HG03280 (cell line): ENCODE measurements at regions not wholly inside any gene's neighbourhood (a gene's known extent, or its start where the extent isn't known, plus 50 kb on each side); places are given as distances from the start of the nearest gene placed in this dataset.

Source experiments
- ATAC-seq: cut with Tn5 transposase; IDR thresholded peaks from one replicate; pipeline ENCODE4 v1.9.1; 2021; ENCODE audit warnings: mild to moderate bottlenecking, moderate library complexity; ENCODE audit not compliant: unreplicated experiment

GRCh38 chr2:3001615-3002560, 375.7 kb downstream of the EIPR1 start:
- ATAC-seq, result peak; percentile 50

GRCh38 chr2:3000968-3001367, 376.6 kb downstream of the EIPR1 start:
- ATAC-seq, result no peak

DNA sequence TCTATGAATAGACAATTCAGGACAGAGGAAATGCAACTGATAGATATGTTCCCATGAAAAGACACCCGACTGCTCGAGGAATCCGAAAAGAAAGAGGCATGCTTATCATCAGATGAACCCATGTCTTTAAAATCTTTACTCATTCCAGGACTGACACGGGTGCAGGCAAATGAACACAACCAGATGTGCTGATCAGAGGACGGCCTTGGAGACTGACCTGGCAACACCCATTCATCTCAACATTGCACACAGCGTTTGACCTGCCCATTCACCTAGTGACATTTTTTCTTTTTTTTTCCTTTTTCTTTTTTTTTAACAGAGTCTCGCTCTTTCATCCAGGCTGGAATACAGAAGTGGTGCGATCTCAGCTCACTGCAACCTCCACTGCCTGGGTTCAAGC, 377.5 kb downstream of the EIPR1 start:
- no peak for ATAC-seq

DNA sequence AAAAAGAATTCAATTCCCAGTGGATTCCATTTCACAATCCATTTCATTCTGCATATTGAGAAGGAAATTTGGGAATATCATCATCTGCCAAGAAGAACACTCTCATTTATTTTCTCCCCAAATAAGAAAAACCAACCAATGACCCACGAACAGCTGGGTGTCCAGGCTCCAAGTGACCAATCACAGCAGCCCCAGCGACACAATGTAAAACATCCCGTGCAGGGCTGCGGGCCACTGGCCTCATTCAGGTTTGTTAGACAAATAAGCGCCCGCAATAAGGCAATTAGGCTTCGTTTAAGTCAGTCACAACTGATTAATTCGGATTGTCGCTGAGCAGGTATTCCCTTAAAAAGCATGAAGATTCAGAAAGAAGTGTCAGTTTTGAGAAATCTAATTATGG, 378.6 kb downstream of the EIPR1 start:
- no peak for ATAC-seq

DNA sequence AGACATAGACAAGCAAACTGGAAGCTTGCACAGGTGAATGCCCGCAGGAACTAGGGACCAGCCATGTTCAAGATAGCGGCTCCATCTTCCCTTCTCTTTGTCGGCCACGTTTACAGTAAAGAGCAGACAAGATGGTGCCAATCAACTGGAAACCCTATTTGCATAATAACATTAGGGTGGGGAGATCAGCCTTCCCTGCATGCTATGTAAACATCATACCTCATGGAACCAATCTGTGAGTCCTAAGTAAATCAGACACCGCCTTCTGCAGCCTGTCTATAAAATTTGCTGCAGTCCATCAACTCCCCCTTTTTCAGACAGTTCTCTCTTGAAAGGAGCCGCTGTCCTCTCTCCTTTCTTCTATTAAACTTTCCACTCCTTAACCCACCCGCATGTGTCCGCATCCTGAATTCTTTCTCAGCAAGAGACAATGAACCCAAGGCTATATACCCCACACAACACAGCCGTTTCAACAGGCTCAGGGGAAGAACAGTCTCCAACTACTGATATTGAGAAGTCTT, 384.4 kb downstream of the EIPR1 start:
- no peak for ATAC-seq

DNA sequence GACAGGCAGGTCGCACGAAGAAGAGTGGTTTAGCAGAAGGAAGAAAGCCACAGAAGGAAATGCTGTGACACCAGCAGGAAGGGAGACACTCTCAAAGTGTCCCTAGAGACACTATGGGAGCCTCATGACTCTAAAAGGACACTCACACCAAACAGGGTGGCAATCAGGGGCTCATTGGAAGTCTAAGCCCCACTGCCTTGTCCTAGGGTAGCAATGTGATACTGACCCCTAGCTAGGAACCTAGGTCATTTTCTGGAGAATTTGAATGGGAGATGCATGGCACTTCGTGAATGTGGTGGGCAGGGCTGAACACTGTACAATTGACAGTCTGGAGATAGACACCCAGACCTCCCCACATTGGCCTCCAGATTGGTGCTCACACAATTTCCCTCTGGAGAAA, 385.0 kb downstream of the EIPR1 start:
- ATAC-seq, result no peak

DNA sequence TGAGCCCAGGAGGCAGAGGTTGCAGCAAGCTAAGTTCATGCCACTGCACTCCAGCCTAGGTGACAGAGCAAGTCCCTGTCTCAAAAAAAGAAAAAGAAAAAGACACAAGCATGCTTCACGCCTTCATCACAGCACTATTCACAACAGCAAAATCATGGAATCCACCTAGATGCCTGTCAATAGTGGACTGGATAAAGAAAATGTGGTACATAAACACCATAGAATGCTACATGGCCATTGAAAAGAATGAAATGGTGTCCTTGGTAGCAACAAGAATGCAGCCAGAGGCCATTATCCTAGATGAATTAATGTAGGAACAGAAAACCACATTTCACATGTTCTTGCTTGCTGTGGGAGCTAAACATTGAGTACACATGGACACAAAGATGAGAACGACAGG, 392.6 kb downstream of the EIPR1 start:
- no peak for ATAC-seq

DNA sequence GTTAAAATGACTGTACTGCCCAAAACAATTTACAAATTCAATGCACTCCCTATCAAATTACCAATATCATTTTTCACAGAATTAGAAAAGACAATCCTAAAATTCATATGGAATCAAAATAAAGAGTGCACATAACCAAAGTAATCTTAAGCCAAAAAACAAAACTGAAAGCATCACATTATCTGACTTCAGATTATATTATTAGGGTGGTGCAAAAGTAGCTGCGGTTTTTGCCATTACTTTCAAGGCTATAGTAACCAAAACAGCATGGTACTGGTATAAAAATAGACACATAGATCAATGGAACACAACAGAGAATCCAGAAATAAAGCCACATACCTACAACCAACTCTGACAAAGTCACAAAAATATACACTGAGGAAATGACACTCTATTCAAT, 396.6 kb downstream of the EIPR1 start:
- ATAC-seq, result no peak

DNA sequence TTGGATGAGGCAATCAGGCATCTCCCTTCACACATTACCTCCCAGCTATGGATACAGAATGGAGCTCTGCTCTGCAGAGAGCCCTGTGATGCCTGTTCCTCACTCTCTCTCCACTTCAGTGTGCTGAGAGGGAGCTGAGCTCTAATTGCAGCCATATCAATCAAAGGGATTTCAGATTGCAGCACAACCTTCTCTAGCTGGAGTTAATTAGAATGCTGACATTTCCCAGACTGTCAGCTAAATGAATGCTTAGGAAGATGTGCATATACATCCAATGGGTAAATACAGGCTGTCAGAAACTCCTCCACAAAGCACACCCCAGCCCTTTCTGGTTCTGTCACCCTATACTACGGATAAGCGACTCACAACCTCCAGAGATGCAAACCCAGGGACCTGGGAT, 402.6 kb downstream of the EIPR1 start:
- no peak for ATAC-seq

DNA sequence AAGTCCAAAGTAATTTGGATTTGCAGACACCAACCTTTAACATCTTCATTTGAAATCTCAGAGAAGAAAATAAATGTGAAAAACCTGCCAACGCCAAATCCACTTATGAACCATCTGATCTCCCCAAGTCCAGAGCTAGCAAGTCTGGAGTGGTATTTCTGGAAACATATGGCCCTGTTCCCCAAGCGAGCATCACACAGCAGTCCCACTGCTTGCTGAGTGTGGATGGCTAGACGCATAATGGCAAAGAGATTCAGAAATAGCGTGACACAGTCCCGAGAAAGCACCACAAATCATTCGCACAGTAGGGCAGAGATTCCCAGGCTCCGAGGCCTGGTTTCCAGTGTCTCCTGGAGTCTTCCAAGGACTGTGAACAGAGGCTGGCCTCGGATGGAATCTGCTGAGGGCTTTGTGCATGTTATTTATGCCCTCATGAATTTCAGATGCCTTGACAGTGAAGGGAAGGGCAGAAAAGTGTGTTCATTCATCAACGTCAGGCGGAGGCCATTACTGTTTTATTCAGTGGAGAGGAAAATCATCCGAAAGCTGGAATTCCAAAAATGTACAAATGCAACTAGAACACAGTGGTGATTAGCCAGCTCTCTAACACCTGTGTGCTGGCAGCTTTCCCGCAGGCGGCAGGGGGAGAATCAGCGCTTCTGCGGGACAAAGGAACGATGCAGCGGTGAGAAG, 417.0 kb downstream of the EIPR1 start:
- ATAC-seq, result no peak

DNA sequence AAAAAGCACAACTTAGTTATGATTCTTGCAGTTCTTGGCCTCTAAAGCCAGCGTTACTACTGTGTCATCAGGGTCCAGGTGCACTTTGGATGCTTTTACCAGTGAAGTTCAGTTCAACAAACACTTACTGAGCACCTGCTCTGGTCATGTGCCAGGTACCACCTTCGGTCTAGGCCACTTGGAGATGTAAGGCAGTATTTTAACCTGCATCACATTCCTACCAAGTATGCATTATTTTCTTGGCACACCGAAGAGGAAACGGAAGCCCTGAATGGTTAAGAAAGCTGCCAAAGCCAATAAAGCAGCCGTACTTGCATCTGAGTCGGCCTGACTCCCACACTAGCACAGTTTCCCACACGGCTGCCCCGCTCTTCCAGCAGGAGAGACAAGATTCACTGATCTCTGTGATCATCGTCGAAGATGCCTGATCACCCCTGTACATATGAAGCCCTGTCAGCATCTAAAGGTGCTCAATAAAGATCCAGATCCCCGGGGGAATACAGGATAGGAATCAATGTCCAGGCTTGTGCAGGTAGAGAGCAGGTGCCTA, 427.1 kb downstream of the EIPR1 start:
- ATAC-seq, result no peak

- no peak for ATAC-seq
Observed at GRCh38 chr2:2947406-2947805, 430.2 kb downstream of the EIPR1 start.

GRCh38 chr2:2942906-2943305, 434.7 kb downstream of the EIPR1 start:
- no peak for ATAC-seq

GRCh38 chr2:2942225-2942624, 435.4 kb downstream of the EIPR1 start:
- ATAC-seq, result no peak

GRCh38 chr2:2941205-2941604, 436.4 kb downstream of the EIPR1 start:
- ATAC-seq, result no peak

- ATAC-seq, result no peak
Observed at GRCh38 chr2:2940702-2941101, 436.9 kb downstream of the EIPR1 start.

DNA sequence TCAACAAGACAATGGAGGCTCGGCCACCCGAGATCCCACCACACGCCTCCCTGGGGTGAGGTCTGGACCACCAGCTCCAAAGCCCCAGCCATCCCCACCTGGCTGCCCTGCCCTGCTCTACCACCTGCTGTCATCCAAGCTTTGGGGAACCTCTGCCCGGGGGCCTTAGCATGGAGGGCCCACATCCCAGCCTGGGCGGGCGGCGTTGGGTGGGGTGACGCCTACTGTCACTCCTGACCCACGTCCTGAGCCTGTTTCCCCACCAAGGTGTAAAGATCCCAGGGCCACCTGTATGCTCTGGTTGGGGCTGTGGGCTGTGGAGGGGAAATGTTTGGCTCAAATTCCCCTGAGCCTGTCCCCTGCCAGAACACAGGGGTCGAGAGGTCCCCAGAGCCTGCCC, 437.6 kb downstream of the EIPR1 start:
- ATAC-seq, result no peak

DNA sequence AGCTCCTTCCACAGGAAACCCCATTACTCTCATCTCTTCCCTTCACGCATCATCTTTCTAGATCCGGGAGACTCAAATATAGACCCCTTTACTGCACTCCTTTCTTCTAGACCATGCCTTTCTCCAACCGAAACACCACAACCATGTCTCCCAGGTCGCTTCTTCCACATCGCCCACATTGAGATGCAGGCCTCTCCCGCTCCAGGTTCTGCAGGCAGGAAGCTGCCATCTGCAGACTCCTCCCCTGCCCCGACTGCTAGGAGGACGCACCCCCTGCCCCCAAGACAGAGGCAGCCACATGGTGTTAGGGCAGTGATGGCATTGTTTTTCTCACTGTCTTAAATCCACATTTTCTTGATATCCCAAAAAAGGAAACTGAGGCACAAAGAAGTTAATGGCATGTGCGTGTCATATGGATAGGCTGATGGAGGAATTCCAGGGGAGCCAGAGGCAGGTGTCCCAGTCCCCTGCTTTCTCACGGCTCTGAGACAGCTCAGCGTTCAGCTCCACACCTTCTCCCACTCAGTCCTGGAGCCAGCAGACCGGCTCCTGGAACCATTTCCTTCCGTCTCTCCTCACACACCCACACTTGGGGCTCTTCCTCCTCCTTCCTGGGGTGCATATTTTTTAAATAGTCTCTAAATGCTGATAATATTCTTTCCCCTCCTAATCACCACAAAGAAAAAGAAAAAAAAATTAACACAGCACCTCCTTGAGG, 438.4 kb downstream of the EIPR1 start:
- no peak for ATAC-seq

DNA sequence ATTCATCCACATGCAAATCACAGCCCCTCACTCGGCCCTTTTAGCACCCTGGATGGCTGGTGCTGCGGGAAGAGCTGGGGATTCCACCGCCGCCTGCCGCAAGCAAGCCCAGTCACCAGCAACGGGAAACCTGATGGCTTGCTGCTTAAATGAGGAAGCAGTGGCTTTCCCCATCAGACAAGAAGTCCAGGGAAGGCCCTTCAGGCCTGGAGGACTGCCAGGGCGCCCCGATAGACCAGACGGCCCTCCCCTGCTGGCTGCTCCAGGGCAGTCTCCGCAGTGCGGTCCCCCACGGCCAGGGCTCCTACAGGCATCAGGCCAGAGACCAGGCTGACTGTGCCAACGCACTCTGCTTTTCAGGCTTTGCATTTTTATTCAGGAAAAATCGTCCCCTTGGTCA, 439.1 kb downstream of the EIPR1 start:
- no peak for ATAC-seq

DNA sequence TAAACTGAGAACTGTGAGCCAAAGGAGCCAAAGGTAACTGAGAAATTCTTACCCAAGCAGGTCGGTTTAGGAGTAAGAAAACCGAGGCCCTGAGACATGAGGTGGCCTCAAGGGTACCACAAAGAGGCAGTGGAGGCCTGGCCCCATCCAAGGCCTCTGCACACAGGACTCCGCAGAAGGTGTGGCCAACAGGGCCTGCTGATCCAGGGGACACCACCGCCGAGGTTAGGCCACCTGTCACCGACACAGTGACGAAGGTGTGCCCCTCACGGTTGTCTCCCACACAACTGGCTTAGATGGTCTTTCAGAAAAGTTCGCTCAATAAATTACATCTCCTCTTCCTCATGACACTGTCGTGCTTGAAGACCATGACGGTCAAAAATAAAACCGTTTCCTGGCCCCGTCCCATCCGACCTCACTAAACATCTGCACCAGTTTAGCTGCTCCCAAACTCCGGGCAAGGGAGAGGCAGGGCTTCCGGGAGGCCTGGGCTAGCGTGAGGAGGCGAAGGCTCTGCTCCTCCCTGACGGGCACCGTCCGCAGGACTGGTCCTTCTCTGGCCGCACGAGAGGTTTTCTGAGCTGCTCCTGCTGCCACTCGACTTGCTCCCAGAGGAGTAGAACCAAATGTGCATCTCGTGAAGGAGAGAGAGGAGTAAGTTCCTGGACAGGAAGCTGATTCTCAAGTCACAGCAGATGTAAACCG, 442.0 kb downstream of the EIPR1 start:
- ATAC-seq, result no peak
